Activated CD8-positive, alpha-beta memory T cell treated with anti-CD3 and anti-CD28 coated beads, Interleukin-2, amount 10 ng/mL, durations not matched to agents 7 days and 5 days (primary cell): ENCODE measurements at regions not wholly inside any gene's neighbourhood (a gene's known extent, or its start where the extent isn't known, plus 50 kb on each side); places are given as distances from the start of the nearest gene placed in this dataset.

Source experiments
- ATAC-seq: fragments of 150-1000 bp; cut with Tn5 transposase; one replicate; pipeline ENCODE4 v1.10.0; 2021; ENCODE audit warnings: moderate library complexity
- CTCF ChIA-PET: fragments of 350-600 bp; sonication (Branson Sonifier 250); formaldehyde crosslinking; loops from one replicate; lab custom pipeline; 2021; ENCODE audit warnings: antibody characterized with exemption; lab: Charles Lee
- DNase-seq: peaks from one replicate; pipeline ENCODE4 v3.0.0-alpha.2; 2020
- H3K27ac Mint-ChIP-seq: one replicate; pipeline ENCODE4 v1.8.0; 2021; ENCODE audit warnings: mild to moderate bottlenecking, mixed read lengths
- H3K27me3 Mint-ChIP-seq: one replicate; pipeline ENCODE4 v1.8.0; 2021; ENCODE audit warnings: mixed read lengths
- H3K36me3 Mint-ChIP-seq: one replicate; pipeline ENCODE4 v1.8.0; 2021; ENCODE audit warnings: mild to moderate bottlenecking, mixed read lengths
- H3K4me1 Mint-ChIP-seq: one replicate; pipeline ENCODE4 v1.8.0; 2021; ENCODE audit warnings: mixed read lengths
- H3K4me3 Mint-ChIP-seq: one replicate; pipeline ENCODE4 v1.8.0; 2021; ENCODE audit warnings: mild to moderate bottlenecking, moderate library complexity, mixed read lengths
- H3K9me3 Mint-ChIP-seq: one replicate; pipeline ENCODE4 v1.8.0; 2022; ENCODE audit warnings: low read depth, mixed read lengths

DNA sequence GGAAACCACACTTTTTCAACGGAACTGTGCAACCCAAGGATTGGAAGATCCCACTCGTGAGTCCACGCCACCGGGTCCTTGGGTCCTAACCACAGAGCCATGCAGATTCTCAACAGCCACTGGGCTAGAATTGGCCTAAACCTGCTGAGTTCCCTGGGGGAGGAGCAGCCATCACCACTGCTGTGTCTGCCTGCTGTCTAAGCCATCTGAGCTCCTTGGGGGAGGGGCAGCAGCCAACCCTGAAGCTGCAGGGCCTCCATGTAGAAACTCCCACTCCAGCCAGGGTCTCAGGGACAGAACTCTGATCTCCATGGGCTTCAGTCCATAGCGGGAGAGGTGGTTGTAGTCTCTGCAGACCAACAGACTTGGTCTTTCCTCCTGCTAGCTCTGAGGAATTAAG lies 154.6 kb upstream of the VGLL2 start:
- Mint-ChIP-seq H3K4me1 (no peaks in the 10 kb centered on the region), H3K4me3 (no peak overlapping the region), H3K36me3 (no peaks in the 10 kb centered on the region), H3K9me3 (no peaks in the 10 kb centered on the region), H3K27me3 (no peaks in the 10 kb centered on the region), H3K27ac (no peak overlapping the region)
- CTCF ChIA-PET = no interaction called here
- DNase-seq = no peak
- ATAC-seq = no peak

DNA sequence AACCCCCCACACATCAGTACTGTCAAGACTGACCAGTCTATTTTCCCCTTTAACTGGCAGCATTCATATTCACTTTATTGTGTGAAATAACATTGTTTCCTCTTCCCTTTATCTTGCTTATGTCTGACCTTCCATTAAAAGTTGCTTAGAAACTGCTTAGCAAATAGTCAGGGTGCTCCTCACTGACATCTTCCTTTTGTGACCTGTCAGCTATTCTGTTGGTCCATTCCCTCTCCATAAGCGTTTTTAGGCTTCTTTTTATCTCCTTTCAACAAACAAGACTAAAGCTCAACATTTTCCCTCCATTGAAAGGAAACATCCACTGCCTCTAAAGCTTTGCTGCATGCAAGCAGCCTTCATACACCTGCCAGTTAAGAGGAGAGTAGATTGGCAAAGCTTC lies 147.7 kb upstream of the VGLL2 start:
- ATAC-seq (no peak), DNase-seq (no peak)
- CTCF ChIA-PET = no interaction called here
- Mint-ChIP-seq H3K27me3 (no peaks in the 10 kb centered on the region), H3K27ac (no peak overlapping the region), H3K9me3 (no peaks in the 10 kb centered on the region), H3K4me3 (no peak overlapping the region), H3K4me1 (no peaks in the 10 kb centered on the region), H3K36me3 (no peaks in the 10 kb centered on the region)

DNA sequence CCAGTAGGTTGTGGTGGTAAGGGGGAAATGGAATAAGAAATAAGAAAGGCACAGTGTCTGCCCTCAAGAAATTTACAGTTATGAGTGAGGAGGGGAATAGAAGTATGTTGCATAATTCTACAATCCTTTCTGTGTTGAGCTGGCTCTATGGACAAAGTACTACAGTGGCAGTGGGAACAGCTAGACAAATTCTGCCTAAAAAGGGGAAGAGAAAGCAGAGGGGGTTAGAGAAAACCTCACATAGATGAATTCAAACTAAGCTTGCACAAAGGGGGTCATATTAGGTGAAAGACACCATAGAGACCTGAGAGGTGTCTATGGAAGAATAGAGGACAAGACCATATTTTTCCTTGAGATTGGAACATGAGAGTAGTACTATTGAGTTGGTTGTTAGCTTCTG lies 146.9 kb upstream of the VGLL2 start:
- no peak for ATAC-seq
- H3K27ac Mint-ChIP-seq = no peak overlapping the region
- CTCF ChIA-PET = no interaction called here
- no peaks in the 10 kb centered on the region for H3K9me3 Mint-ChIP-seq
- H3K36me3 Mint-ChIP-seq = no peaks in the 10 kb centered on the region
- DNase-seq = no peak
- H3K4me3 Mint-ChIP-seq = no peak overlapping the region
- no peaks in the 10 kb centered on the region for H3K4me1 Mint-ChIP-seq
- no peaks in the 10 kb centered on the region for H3K27me3 Mint-ChIP-seq

DNA sequence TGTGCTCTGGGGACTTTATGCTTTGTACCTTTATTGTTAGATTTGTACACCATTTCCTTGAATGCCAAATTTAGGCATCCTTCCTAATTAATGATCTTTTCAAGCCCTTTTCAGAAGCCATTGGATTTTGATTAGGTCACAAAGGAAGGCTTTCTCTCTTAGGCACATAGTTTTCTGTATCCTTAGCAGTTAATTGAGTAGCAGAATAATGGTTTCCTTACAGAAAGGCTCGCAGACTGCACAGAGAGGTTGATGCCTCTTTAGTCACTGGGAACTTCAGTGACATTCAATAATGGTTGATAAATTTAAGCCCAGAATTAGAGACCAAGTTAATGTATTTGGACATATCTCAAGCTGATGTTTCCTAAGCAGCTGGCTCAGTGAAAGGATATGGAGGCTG lies 139.1 kb upstream of the VGLL2 start:
- DNase-seq (no peak), ATAC-seq (no peak)
- no peaks in the 10 kb centered on the region for H3K36me3 Mint-ChIP-seq
- no peak overlapping the region for H3K4me3 Mint-ChIP-seq
- no peaks in the 10 kb centered on the region for H3K4me1 Mint-ChIP-seq
- CTCF ChIA-PET = no interaction called here
- H3K27ac Mint-ChIP-seq = no peak overlapping the region
- no peaks in the 10 kb centered on the region for H3K9me3 Mint-ChIP-seq
- no peaks in the 10 kb centered on the region for H3K27me3 Mint-ChIP-seq

DNA sequence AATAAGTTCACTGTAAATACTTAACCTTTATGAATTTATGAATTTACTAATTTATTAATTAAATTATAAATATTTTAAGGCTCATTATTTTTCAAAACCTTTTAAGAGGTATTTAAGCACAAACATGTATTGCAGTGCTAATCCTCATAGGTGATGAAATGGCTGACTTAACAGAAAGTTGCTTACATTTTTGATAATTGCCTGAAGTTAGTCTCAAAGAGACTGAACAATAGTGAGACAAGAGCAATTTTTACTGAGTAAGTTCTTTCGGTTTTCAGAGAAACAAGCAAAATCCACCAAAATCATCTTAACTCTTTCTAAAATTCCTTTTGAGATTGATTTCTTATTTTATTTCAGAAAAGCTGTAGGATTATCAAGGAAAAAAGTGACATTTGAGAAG lies 137.3 kb upstream of the VGLL2 start:
- Mint-ChIP-seq H3K27me3 (no peaks in the 10 kb centered on the region), H3K4me1 (no peaks in the 10 kb centered on the region), H3K4me3 (no peak overlapping the region), H3K9me3 (no peaks in the 10 kb centered on the region), H3K27ac (no peak overlapping the region), H3K36me3 (no peaks in the 10 kb centered on the region)
- CTCF ChIA-PET = no interaction called here
- no peak for ATAC-seq
- no peak for DNase-seq

DNA sequence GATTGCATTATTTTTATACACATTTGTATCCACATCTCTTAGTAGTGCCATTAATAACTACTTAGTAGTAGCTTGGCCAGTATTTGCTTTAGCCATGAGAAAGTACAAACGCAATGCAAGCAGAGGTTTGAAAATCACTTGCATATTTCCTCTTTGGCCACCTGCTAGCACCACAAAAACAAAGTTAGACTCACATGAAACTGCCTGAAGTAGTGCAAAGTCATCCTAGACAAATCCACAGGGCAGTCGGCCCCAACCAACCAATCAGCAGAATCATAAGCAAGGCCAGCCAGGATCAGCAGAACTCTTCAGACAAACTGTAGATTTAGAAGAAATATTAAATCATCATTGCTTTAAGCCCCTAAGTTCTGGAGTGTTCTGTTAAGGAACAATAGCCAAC lies 135.2 kb upstream of the VGLL2 start:
- Mint-ChIP-seq H3K27ac (no peak overlapping the region), H3K36me3 (no peaks in the 10 kb centered on the region), H3K4me3 (no peak overlapping the region), H3K4me1 (no peaks in the 10 kb centered on the region), H3K27me3 (no peaks in the 10 kb centered on the region), H3K9me3 (no peaks in the 10 kb centered on the region)
- no peak for ATAC-seq
- DNase-seq = no peak
- CTCF ChIA-PET = no interaction called here

DNA sequence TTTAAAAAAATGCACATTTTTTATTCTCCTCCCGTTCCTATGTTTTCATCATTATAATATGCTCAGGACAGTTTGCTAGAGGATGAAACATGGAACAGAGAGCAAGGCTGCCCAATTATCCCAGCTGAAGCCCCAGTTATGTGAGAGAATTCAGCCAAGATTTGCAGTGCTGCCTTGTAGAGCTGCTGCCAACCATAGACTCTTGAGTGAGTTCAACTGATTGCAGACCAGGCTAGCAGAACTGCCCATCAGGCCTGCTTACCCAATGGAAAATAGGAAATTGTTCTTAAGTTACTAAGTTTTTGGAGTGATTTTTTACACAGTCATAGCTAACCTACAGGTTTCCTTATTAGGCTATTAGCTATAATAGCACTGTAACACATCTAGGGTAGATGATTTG lies 128.7 kb upstream of the VGLL2 start:
- Mint-ChIP-seq H3K4me3 (no peak overlapping the region), H3K36me3 (no peaks in the 10 kb centered on the region), H3K27ac (no peak overlapping the region), H3K9me3 (peaks cover 4% of the 10 kb centered on the region), H3K4me1 (no peaks in the 10 kb centered on the region), H3K27me3 (no peaks in the 10 kb centered on the region)
- DNase-seq (no peak), ATAC-seq (no peak)
- CTCF ChIA-PET = no interaction called here

DNA sequence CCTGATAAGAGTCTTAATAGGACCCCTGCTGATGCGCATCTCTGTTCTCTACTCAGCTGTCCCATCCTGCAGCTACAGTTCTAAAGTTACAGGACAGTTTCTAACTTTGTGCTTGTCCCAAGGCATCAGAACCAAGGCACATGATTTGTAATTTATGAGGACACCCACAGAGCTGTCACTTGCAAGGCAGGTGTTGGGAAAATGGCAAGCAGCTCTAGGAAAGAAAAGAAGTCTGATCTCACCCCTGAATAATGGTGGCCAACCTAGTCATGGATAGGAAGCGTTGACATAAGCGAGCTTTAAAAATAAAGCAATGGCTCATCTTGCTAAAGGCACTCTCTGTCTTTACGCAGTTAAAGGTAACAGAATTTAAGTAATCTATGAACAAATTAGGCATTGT lies 127.6 kb upstream of the VGLL2 start:
- Mint-ChIP-seq H3K27ac (no peak overlapping the region), H3K9me3 (peaks cover 4% of the 10 kb centered on the region), H3K27me3 (no peaks in the 10 kb centered on the region), H3K4me3 (no peak overlapping the region), H3K4me1 (no peaks in the 10 kb centered on the region), H3K36me3 (no peaks in the 10 kb centered on the region)
- DNase-seq (no peak), ATAC-seq (no peak)
- CTCF ChIA-PET = no interaction called here

DNA sequence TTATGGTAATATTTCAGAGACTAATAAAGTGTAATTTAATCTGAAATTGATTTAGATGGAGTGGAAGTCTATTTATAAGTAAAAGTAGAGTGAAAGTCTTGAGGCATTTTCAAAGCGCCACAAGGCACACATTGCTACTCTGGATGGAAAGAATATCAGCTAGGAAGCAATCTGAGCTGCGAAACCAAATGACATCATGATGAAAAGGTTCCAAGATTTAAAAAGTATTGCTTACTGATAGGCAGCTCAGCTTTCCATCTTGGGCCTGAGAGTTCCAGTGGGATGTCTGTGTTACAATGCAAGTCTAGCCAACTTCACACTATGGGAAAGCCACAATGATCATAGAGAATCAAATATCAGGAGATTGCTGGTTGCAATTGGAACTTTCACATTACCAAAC lies 126.9 kb upstream of the VGLL2 start:
- DNase-seq = no peak
- peaks cover 4% of the 10 kb centered on the region for H3K9me3 Mint-ChIP-seq
- H3K27me3 Mint-ChIP-seq = no peaks in the 10 kb centered on the region
- H3K4me3 Mint-ChIP-seq = no peak overlapping the region
- CTCF ChIA-PET = no interaction called here
- no peaks in the 10 kb centered on the region for H3K36me3 Mint-ChIP-seq
- H3K27ac Mint-ChIP-seq = no peak overlapping the region
- H3K4me1 Mint-ChIP-seq = no peaks in the 10 kb centered on the region
- no peak for ATAC-seq

DNA sequence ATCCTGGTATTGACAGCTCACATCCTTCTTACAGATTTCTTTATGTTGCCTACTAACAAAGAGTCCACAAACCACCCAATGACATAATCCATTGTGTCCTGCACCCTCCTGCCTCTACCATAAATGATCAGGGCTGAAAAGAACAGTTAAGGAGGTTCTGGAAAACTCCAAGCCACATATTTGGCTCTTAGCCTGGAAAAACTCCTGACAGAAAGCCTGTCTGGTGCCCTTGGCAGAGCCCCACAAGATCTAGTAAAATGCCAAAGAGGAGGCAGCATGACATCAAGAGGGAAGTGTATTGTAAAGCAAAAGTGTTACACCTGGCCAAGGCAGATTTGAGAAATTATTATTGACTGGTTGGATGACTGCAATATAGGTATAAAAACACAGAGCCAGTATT lies 126.4 kb upstream of the VGLL2 start:
- DNase-seq (no peak), ATAC-seq (no peak)
- Mint-ChIP-seq H3K4me3 (no peak overlapping the region), H3K27ac (no peak overlapping the region), H3K9me3 (peaks cover 4% of the 10 kb centered on the region), H3K27me3 (no peaks in the 10 kb centered on the region), H3K4me1 (no peaks in the 10 kb centered on the region), H3K36me3 (no peaks in the 10 kb centered on the region)
- CTCF ChIA-PET = no interaction called here

DNA sequence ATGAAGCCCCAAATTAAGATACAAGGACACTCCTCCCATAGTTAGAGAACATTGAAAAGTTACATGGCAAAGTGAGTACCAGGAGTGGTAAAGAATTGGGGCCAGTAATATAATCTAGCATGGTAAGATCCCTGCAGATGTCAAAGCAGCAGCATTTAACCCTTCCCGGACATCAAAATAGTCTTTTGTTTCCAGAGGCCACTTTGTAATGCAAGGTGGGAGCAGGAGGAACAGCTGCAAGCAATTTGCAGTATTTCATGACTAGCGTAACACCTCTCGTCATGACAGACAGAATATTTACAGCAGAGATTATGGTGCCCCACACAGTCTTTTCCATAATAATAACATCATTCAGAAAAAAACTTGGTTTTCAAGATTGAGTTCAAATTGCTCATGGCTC lies 123.2 kb upstream of the VGLL2 start:
- H3K4me1 Mint-ChIP-seq = no peaks in the 10 kb centered on the region
- ATAC-seq (no peak), DNase-seq (no peak)
- H3K36me3 Mint-ChIP-seq = no peaks in the 10 kb centered on the region
- H3K4me3 Mint-ChIP-seq = no peak overlapping the region
- CTCF ChIA-PET = no interaction called here
- H3K27me3 Mint-ChIP-seq = no peaks in the 10 kb centered on the region
- no peak overlapping the region for H3K27ac Mint-ChIP-seq
- peaks cover 7% of the 10 kb centered on the region for H3K9me3 Mint-ChIP-seq

DNA sequence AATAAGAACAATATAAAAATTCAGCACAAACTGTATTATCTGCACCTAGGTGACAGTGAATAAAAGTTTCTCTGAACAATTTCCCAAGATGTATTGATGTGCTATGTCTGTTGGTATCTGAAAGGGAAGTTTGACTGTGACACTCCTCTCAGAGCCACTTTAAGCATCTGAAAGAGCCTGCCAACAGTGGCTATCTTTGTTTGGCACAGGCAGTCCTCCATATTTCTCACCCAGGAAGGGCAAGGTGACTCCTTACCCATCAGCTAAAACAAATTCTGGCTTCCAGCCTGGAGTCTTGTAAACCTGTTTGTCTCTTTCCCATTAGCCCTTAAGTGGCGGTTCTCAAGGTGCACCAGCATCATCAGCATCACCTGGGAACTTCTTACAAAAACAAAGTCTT lies 122.4 kb upstream of the VGLL2 start:
- H3K9me3 Mint-ChIP-seq = peaks cover 3% of the 10 kb centered on the region
- H3K4me3 Mint-ChIP-seq = no peak overlapping the region
- CTCF ChIA-PET = no interaction called here
- DNase-seq (no peak), ATAC-seq (no peak)
- no peaks in the 10 kb centered on the region for H3K36me3 Mint-ChIP-seq
- H3K4me1 Mint-ChIP-seq = no peaks in the 10 kb centered on the region
- H3K27ac Mint-ChIP-seq = no peak overlapping the region
- H3K27me3 Mint-ChIP-seq = no peaks in the 10 kb centered on the region

DNA sequence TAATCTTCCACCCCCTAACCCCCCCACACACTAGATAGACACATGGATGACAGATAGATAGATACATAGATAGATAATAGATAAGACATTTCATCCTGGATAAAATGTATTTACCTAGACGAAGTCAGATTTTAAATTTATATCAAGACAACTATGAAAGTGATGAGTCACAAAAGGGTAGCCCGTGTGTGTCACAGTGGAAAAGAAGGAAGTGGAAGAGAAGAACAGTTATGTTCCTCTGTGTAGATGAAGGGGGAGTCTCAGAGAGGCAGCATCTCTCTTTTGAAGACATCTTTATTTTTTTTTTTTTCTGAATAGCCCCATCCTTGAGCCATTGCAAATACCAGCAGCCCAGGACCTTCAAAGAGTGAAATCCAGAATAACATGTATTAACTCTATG lies 121.7 kb upstream of the VGLL2 start:
- no peak overlapping the region for H3K4me3 Mint-ChIP-seq
- ATAC-seq (no peak), DNase-seq (no peak)
- no peaks in the 10 kb centered on the region for H3K4me1 Mint-ChIP-seq
- CTCF ChIA-PET = no interaction called here
- no peaks in the 10 kb centered on the region for H3K27me3 Mint-ChIP-seq
- H3K27ac Mint-ChIP-seq = no peak overlapping the region
- H3K9me3 Mint-ChIP-seq = peaks cover 3% of the 10 kb centered on the region
- no peaks in the 10 kb centered on the region for H3K36me3 Mint-ChIP-seq

DNA sequence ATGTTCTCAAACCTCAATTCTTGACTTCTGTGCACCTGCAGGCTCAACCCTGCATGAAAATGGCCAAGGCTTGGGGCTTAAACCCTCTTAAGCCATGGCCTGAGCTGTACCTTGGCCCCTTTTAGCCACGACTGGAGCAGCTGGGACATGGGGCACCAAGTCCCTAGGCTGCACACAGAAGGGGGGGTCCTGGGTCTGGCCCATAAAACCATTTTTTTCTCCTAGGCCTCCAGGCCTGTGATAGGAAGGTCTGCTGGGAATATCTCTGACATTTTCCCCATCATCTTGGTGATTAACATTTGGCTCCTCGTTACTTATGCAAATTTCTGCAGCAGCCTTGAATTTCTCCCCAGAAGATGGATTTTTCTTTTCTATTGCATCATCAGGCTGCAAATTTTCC lies 119.4 kb upstream of the VGLL2 start:
- Mint-ChIP-seq H3K4me3 (no peak overlapping the region), H3K27me3 (no peaks in the 10 kb centered on the region), H3K27ac (no peak overlapping the region), H3K9me3 (peaks cover 5% of the 10 kb centered on the region), H3K4me1 (no peaks in the 10 kb centered on the region), H3K36me3 (no peaks in the 10 kb centered on the region)
- ATAC-seq (no peak), DNase-seq (no peak)
- CTCF ChIA-PET = no interaction called here

DNA sequence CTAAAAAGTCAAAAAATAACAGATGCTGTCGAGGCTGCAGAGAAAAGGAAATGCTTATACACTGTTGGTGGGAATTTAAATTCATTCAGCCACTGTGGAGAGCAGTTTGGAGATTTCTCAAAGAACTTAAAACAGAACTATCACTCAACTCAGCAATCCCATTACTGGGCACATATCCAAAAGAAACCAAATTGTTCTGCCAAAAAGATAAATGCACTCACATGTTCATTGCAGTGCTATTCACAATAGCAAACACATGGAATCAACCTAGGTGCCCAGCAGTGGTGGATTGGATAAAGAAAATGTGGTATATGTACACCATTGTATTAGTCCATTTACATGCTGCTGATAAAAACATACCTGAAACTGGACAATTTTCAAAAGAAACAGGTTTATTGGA lies 116.0 kb upstream of the VGLL2 start:
- Mint-ChIP-seq H3K36me3 (no peaks in the 10 kb centered on the region), H3K27me3 (no peaks in the 10 kb centered on the region), H3K27ac (no peak overlapping the region), H3K4me3 (no peak overlapping the region), H3K4me1 (no peaks in the 10 kb centered on the region), H3K9me3 (peaks cover 5% of the 10 kb centered on the region)
- no peak for ATAC-seq
- CTCF ChIA-PET = no interaction called here
- no peak for DNase-seq
